HepG2 (cell line): ENCODE measurements at regions not wholly inside any gene's neighbourhood (a gene's known extent, or its start where the extent isn't known, plus 50 kb on each side); places are given as distances from the start of the nearest gene placed in this dataset.

Experiments used
- BORCS8-MEF2B ChIP-seq: sonication (generic); formaldehyde crosslinking; IDR thresholded peaks from 2 replicates; pipeline ENCODE4 v1.8.0; 2022; ENCODE audit warnings: mild to moderate bottlenecking, missing genetic modification reagents
- ZSCAN25 ChIP-seq: sonication (generic); formaldehyde crosslinking; IDR thresholded peaks from 2 replicates; pipeline ENCODE4 v1.8.0; 2022; ENCODE audit warnings: mild to moderate bottlenecking, missing genetic modification reagents

GRCh38 chr3:193835414-193835813 lies 242.4 kb downstream of the OPA1 start:
- TF ChIP-seq ZSCAN25 (CRISPR knock-in tag) (no peak), BORCS8-MEF2B (CRISPR knock-in tag) (no peak)
